ENCODE measurements at regions not wholly inside any gene's neighbourhood (a gene's known extent, or its start where the extent isn't known, plus 50 kb on each side); places are given as distances from the start of the nearest gene placed in this dataset.
"Not testable (repeated sequence)": the region's sequence is repeated elsewhere in the genome, so short reads cannot be mapped to it uniquely, and the experiment has no call there.

DNA sequence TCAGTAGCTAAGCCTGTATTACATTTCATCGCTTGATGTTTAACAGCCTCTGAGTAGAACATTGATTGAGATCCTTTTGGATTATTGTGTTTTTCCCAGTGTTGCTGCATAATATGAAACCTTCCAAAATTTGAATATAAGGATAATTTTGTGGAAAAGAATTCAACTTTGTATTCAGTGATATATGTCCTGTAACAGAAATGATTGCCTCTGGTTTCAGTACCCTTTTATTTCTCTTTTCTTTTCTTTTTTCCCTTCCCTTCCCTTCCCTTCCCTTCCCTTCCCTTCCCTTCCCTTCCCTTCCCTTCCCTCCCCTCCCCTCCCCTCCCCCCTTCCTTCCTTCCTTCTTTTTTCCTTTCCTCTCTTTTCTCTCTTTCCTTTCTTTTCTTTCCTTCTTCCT lies 74.6 kb downstream of the UTRN start:
- no peak overlapping the region for H3K4me3 ChIP-seq (ENCODE audit: low read depth, low read length)
- TF ChIP-seq, protein P1, sequence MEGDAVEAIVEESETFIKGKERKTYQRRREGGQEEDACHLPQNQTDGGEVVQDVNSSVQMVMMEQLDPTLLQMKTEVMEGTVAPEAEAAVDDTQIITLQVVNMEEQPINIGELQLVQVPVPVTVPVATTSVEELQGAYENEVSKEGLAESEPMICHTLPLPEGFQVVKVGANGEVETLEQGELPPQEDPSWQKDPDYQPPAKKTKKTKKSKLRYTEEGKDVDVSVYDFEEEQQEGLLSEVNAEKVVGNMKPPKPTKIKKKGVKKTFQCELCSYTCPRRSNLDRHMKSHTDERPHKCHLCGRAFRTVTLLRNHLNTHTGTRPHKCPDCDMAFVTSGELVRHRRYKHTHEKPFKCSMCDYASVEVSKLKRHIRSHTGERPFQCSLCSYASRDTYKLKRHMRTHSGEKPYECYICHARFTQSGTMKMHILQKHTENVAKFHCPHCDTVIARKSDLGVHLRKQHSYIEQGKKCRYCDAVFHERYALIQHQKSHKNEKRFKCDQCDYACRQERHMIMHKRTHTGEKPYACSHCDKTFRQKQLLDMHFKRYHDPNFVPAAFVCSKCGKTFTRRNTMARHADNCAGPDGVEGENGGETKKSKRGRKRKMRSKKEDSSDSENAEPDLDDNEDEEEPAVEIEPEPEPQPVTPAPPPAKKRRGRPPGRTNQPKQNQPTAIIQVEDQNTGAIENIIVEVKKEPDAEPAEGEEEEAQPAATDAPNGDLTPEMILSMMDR (IDR thresholded peaks at IDR 0.05; ENCODE audit: borderline replicate concordance, insufficient read depth, low read depth, low read length), result no peak

DNA sequence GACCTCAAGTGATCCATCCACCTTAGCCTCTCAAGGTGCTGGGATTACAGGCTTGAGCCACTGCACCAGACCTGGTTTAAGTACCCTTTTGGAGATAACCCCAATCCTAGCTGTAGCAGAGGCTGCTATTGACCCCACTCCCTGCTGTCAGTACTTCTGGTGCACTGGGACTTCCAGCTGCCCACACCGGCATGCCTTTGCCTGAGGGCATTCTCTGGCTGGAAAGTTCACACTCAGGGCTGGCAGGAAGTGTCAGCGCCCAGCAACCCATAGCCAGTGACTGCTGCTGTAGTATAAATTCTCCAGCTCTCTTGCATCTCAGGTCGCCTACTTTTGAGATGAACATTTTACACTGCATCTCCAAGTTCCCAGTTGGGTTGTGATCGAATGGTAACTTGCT lies 75.3 kb downstream of the UTRN start:
- TF ChIP-seq, protein P1 (IDR thresholded peaks at IDR 0.05; ENCODE audit: borderline replicate concordance, insufficient read depth, low read depth, low read length), result no peak

DNA sequence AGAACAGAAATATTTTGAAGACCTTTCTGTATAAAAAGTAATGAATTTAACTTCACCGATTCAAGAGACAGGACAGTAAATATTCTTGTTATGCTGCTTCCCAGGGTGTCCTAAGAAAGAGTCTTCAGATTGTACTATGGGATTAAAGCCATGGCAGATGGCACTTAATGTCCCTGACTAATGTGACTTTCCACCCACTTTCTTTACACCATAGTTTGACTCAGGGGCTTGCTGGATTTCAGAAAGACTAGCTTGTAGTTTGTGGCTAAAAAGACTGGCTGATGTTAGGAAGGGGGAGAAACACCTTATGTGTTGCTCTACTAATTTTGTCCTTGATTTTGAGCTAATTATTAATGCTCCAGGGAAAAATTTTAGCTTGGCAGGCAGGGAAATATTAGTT lies 75.9 kb downstream of the UTRN start:
- H3K4me3 ChIP-seq (ENCODE audit: low read depth, low read length), result no peak overlapping the region
- TF ChIP-seq, protein P1 (IDR thresholded peaks at IDR 0.05; ENCODE audit: borderline replicate concordance, insufficient read depth, low read depth, low read length), result no peak

More for the DNA sequence above, 75.3 kb downstream of the UTRN start:
- H3K4me3 ChIP-seq (ENCODE audit: low read depth, low read length), result no peak overlapping the region

DNA sequence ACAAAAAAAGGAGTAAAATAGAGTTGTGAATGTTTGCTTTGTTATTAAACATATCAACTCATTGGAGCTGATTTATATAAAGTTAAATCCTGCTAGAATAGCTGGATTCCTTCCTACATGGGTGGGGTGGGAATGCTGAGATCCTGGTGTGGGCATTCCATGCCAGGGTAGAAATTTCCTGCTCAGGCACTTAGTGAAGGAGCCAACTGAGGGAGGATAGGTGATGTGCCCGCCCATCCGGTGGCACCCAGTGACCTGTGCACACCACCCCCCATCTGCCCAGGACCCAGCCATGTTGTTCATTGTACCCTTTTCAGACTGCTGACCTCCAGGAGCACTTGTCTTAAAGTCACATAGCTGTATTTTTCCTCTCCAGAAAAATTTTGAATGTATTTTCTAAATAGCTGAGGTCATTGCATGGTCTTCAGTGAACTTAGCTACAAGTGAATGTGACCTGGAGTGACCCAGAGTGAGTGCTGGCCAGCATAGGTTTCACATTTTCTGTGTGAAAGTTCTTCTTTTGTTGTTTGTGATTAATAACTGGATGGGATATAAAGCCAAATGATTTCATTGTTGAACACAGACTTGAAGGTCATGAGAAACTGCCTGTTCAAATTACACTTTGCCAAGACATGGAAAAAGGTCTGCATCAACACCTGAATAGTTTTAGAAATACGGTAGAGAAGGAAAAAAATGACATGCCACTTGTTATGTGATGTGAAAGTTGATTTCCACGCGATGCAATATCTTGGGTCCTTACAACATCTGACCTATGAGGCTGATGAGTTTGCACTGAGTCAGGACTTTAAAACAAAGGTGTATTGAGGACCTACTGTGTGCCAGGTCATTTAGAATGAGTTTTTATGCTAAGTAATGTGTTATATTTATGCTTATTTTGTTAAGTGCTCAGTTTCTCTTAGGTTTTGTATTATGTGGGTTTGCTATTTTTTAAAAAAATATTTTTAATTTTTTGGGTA lies 77.2 kb downstream of the UTRN start:
- H3K4me3 ChIP-seq (ENCODE audit: low read depth, low read length), result no peak overlapping the region
- TF ChIP-seq, protein P1 (IDR thresholded peaks at IDR 0.05; ENCODE audit: borderline replicate concordance, insufficient read depth, low read depth, low read length), result no peak

DNA sequence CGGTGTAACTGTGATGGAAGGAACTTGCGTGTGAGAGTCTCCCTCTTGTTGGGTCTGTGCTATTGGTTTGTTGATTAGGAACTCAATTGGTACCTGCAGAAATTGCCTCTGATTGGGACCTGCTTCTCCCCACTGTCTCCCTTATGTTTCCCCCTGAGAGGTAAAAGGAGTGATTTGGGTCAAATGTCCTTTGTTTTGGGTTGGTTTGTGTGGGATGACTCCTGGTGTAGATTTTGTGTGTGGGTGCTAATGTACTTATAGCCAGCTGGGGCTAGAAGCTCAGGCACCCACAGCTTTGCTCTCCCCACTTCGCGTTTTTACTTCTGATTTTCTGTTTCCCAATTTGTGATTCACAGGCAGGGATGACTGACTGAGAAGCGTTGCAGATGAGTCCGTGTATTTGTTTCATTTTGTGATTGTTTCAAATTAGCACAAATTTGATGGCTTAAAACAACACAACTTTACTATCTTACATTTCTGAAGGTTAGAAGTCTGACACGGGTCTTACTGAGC lies 79.1 kb downstream of the UTRN start:
- H3K4me3 ChIP-seq (ENCODE audit: low read depth, low read length), result no peak overlapping the region
- TF ChIP-seq, protein P1 (IDR thresholded peaks at IDR 0.05; ENCODE audit: borderline replicate concordance, insufficient read depth, low read depth, low read length), result no peak

DNA sequence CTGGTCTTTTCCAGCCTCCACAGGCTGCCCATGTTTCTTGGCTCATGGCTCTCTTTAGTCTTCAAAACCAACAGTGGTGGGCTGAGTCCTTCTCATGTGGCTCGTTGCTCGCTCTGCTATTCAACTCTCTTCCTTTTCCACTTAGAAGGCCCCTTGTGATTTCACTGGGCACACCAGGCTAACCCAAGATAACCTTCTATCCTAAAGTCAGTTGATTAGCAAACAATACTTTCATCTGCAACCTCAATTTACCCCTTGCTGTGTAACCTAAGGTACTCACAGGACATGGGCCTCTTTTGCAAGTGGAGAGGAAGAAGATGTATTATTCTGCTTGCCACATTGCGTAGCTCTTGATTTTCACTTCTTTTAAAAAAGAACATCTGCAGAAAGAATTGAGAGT lies 79.6 kb downstream of the UTRN start:
- H3K4me3 ChIP-seq (ENCODE audit: low read depth, low read length), result no peak overlapping the region
- TF ChIP-seq, protein P1 (IDR thresholded peaks at IDR 0.05; ENCODE audit: borderline replicate concordance, insufficient read depth, low read depth, low read length), result no peak

DNA sequence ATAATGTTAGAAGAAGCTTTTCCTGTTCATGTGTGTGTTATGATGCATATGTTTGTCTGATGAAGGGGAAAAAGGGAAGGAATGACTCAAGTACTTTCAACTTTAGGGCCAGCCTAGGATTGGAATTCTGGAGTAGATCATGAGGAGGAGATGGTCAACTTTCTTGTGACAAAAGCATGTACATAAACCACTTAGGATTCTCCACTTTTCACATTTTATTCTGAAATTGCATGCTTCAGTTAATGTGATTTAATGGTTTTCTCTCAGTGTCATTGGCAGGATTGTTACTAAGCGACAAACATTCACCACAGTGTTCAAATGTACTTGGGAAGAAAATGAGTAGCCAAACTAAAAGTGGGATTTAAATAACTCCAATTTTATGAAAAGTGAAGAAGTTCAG lies 80.1 kb downstream of the UTRN start:
- TF ChIP-seq, protein P1 (IDR thresholded peaks at IDR 0.05; ENCODE audit: borderline replicate concordance, insufficient read depth, low read depth, low read length), result no peak
- no peak overlapping the region for H3K4me3 ChIP-seq (ENCODE audit: low read depth, low read length)

DNA sequence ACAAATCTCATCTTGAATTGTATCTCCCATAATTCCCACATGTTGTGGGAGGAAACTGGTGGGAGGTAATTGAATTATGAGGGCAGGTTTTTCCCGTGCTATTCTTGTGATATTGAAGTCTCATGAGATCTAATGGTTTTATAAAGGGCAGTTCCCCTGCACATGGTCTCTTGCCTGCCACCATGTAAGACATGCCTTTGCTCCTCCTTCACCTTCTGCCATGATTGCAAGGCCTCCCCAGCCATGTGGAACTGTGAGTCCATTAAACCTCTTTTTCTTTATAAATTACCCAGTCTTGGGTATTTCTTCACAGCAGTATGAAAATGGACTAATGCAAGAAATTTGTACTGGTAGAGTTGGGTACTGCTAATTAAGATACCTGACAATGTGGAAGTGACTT lies 84.6 kb downstream of the UTRN start:
- H3K4me3 ChIP-seq (ENCODE audit: low read depth, low read length), result not testable (repeated sequence)
